Astrocyte of the spinal cord (primary cell): ENCODE measurements at regions not wholly inside any gene's neighbourhood (a gene's known extent, or its start where the extent isn't known, plus 50 kb on each side); places are given as distances from the start of the nearest gene placed in this dataset.
"Not testable (repeated sequence)": the region's sequence is repeated elsewhere in the genome, so short reads cannot be mapped to it uniquely, and the experiment has no call there.

Experiments used
- DNase-seq: peaks from one replicate; pipeline ENCODE4 v3.0.0; 2011; ENCODE audit warnings: low read depth, low spot score
- H3K4me3 ChIP-seq: 2 replicates; pipeline ENCODE4 v1.5.1; 2011; ENCODE audit warnings: low read depth, mild to moderate bottlenecking, low read length, moderate library complexity
- in situ Hi-C: cut with HindIII; loops from 2 replicates; pipeline ENCODE4 v1.10.0; 2017; ENCODE audit warnings: low sequenced_read_pairs
- TF ChIP-seq, protein P1 (sequence below): IDR thresholded peaks from 2 replicates; pipeline ENCODE4 v1.5.1; 2012; ENCODE audit warnings: low read depth, mild to moderate bottlenecking, low read length, inconsistent platforms

- TF ChIP-seq, protein P1, sequence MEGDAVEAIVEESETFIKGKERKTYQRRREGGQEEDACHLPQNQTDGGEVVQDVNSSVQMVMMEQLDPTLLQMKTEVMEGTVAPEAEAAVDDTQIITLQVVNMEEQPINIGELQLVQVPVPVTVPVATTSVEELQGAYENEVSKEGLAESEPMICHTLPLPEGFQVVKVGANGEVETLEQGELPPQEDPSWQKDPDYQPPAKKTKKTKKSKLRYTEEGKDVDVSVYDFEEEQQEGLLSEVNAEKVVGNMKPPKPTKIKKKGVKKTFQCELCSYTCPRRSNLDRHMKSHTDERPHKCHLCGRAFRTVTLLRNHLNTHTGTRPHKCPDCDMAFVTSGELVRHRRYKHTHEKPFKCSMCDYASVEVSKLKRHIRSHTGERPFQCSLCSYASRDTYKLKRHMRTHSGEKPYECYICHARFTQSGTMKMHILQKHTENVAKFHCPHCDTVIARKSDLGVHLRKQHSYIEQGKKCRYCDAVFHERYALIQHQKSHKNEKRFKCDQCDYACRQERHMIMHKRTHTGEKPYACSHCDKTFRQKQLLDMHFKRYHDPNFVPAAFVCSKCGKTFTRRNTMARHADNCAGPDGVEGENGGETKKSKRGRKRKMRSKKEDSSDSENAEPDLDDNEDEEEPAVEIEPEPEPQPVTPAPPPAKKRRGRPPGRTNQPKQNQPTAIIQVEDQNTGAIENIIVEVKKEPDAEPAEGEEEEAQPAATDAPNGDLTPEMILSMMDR: no peak
- in situ Hi-C loops: no loop called here
- no peak overlapping the region for H3K4me3 ChIP-seq
- peak; percentile 57 for DNase-seq
Observed at GRCh38 chr18:55900380-55900779, 312.4 kb upstream of the TCF4 start.

- no peak for DNase-seq
- H3K4me3 ChIP-seq: no peak overlapping the region
- in situ Hi-C loops: no loop called here
- TF ChIP-seq, protein P1: no peak
Observed at GRCh38 chr18:55897091-55897689, 309.2 kb upstream of the TCF4 start.

GRCh38 chr18:55893948-55894347 lies 306.0 kb upstream of the TCF4 start:
- no peak for DNase-seq
- TF ChIP-seq, protein P1: no peak
- in situ Hi-C loops: no loop called here
- H3K4me3 ChIP-seq: no peak overlapping the region

DNA sequence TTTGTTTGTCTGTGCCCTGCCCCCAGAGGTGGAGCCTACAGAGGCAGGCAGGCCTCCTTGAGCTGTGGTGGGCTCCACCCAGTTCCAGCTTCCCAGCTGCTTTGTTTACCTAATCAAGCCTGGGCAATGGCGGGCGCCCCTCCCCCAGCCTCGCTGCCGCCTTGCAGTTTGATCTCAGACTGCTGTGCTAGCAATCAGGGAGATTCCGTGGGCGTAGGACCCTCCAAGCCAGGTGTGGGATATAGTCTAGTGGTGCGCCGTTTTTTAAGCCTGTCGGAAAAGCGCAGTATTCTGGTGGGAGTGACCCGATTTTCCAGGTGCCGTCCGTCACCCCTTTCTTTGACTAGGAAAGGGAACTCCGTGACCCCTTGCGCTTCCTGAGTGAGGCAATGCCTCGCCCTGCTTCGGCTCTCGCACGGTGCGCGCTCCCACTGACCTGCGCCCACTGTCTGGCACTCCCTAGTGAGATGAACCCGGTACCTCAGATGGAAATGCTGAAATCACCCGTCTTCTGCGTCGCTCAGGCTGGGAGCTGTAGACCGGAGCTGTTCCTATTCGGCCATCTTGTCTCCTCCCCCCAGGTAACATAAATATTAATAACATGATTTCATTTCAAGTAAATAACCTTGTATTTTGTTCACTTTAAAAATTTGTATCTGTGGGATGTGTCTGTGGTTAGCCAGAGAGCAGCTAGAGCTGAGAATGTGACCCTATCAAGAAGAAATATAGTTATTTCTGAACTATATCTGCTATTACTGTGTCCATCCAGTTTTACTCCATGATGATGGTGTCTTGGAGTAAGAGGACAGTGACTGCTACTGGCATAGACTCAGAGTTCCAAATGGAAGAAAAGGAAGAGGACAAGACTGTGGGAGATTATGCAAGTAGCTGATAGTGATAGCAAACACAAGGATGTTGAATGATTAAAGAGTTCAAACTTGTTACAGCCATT lies 305.1 kb upstream of the TCF4 start:
- DNase-seq, H3K4me3 ChIP-seq, in situ Hi-C loops: not testable (repeated sequence)

DNA sequence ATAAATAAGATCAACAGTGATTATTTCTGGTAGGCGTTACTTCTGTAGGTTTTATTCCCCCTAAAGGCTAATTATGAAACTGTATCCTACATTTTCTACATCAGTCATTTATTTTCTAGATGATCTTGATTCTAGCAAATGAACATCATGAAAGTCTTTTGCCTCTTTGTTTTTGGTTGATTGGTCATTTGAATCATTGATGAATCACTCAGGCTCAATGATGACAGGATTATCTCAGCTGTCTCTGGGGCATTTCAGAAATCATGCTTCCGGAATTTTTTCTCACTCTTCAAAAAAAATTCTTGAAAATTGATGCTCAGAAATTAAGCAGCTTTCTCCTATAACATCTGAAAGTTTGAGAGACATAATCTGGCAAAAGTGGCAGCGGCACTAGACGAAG lies 298.9 kb upstream of the TCF4 start:
- DNase-seq: no peak
- H3K4me3 ChIP-seq: no peak overlapping the region
- TF ChIP-seq, protein P1: no peak
- in situ Hi-C loops: no loop called here

GRCh38 chr18:55884498-55884897 lies 296.5 kb upstream of the TCF4 start:
- in situ Hi-C loops: no loop called here
- H3K4me3 ChIP-seq: no peak overlapping the region
- DNase-seq: no peak
- TF ChIP-seq, protein P1: no peak

DNA sequence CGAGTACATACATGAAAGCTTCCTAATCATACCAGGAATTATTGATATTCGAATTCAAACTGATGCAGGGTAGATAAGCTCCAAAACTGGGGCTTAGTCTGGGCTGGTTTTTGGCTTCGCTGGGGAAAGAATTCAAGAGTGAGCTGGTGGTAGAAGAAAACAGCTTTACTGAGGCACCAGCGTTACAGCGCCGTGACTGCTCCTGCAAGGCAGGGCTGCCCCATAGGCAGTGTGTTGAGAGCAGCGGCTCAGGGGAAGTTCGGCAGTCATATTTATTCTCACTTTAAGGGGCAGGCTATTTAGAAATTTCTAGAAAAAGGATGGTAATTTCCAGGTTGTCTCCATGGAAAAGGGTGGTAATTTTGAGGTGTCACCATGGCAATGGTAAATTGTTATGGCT lies 292.6 kb upstream of the TCF4 start:
- H3K4me3 ChIP-seq: no peak overlapping the region
- no peak for DNase-seq
- TF ChIP-seq, protein P1: no peak
- in situ Hi-C loops: no loop called here
